CD14-positive monocyte (primary cell): ENCODE measurements at regions not wholly inside any gene's neighbourhood (a gene's known extent, or its start where the extent isn't known, plus 50 kb on each side); places are given as distances from the start of the nearest gene placed in this dataset.

Source experiments
- DNase-seq, 3 donors: peaks; one replicate each; pipeline ENCODE4 v3.0.0-alpha.2; 2011 to 2022
- H2AFZ ChIP-seq: 2 replicates; pipeline ENCODE4 v1.6.0; 2012; ENCODE audit warnings: mild to moderate bottlenecking, low read depth, low read length, inconsistent platforms; ENCODE audit not compliant: insufficient read depth, poor library complexity, severe bottlenecking
- H3K27ac ChIP-seq, 2 donors: 1 replicate in 1 of 2; 2 replicates in 1 of 2; pipeline ENCODE4 v1.5.1; 2012 to 2013; ENCODE audit warnings: low read length in 2 of 2, control low read depth in 1 of 2, inconsistent platforms in 1 of 2, low read depth in 1 of 2, mild to moderate bottlenecking in 1 of 2
- H3K27me3 ChIP-seq, 2 donors: one replicate each; pipeline versions ENCODE4 v1.6.0 to v1.6.1; 2011 to 2013; ENCODE audit warnings: low read length in 2 of 2; ENCODE audit not compliant: control insufficient read depth in 2 of 2, insufficient read depth in 2 of 2
- H3K36me3 ChIP-seq, 2 donors: replicated peaks in 1 of 2; 1 replicate in 1 of 2; 2 replicates in 1 of 2; pipeline versions ENCODE4 v1.5.1 to v1.6.1; 2012 to 2013; ENCODE audit warnings: low read length in 2 of 2, control low read depth in 1 of 2, inconsistent platforms in 1 of 2, mild to moderate bottlenecking in 1 of 2; ENCODE audit not compliant: insufficient read depth in 2 of 2, control insufficient read depth in 1 of 2
- H3K4me1 ChIP-seq, 2 donors: 1 replicate in 1 of 2; 2 replicates in 1 of 2; pipeline versions ENCODE4 v1.5.1 to v1.6.1; 2012 to 2013; ENCODE audit warnings: low read length in 2 of 2, control low read depth in 1 of 2, inconsistent platforms in 1 of 2, mild to moderate bottlenecking in 1 of 2, moderate library complexity in 1 of 2; ENCODE audit not compliant: insufficient read depth in 2 of 2, control insufficient read depth in 1 of 2
- H3K4me2 ChIP-seq: replicated peaks from 2 replicates; pipeline ENCODE3; 2012; ENCODE audit warnings: low read length, moderate library complexity, mild to moderate bottlenecking; ENCODE audit not compliant: poor library complexity, severe bottlenecking; ENCODE audit errors: extremely low read depth
- H3K4me3 ChIP-seq, 3 experiments: fragments of 200-600 bp in 1 of 3; sonication (generic) in 1 of 3; replicated peaks in 1 of 3; 1 replicate in 2 of 3; 2 replicates in 1 of 3; pipeline ENCODE4 v1.5.1; 2011 to 2013; ENCODE audit warnings: low read length in 3 of 3, mild to moderate bottlenecking in 3 of 3, control low read depth in 2 of 3, low read depth in 2 of 3, inconsistent platforms in 1 of 3, moderate library complexity in 1 of 3
- H3K79me2 ChIP-seq: 2 replicates; pipeline ENCODE4 v1.6.0; 2012; ENCODE audit warnings: mild to moderate bottlenecking, control low read depth, inconsistent platforms, low read length, moderate library complexity; ENCODE audit not compliant: insufficient read depth
- H3K9ac ChIP-seq: 2 replicates; pipeline ENCODE4 v1.6.0; 2017; ENCODE audit warnings: low read length, mild to moderate bottlenecking; ENCODE audit not compliant: insufficient read depth, poor library complexity, severe bottlenecking
- H3K9me3 ChIP-seq, 2 donors: replicated peaks in 1 of 2; 1 replicate in 1 of 2; 2 replicates in 1 of 2; pipeline versions ENCODE4 v1.5.1 to v1.6.1; 2012 to 2013; ENCODE audit warnings: low read length in 2 of 2, control low read depth in 1 of 2; ENCODE audit not compliant: control insufficient read depth in 1 of 2, insufficient read depth in 1 of 2
- H4K20me1 ChIP-seq: 2 replicates; pipeline ENCODE4 v1.6.0; 2012; ENCODE audit warnings: mild to moderate bottlenecking, low read length, control low read depth, moderate library complexity; ENCODE audit not compliant: insufficient read depth
- H3K27ac Mint-ChIP-seq, 7 donors: one replicate each; pipeline ENCODE4 v1.8.0; 2020; ENCODE audit warnings: mild to moderate bottlenecking in 7 of 7, mixed read lengths in 7 of 7, moderate library complexity in 6 of 7, inconsistent platforms in 2 of 7
- H3K27me3 Mint-ChIP-seq, 3 donors: one replicate each; pipeline ENCODE4 v1.8.0; 2021 to 2022; ENCODE audit warnings: low read depth in 3 of 3, mild to moderate bottlenecking in 3 of 3, mixed read lengths in 3 of 3, moderate library complexity in 3 of 3, inconsistent platforms in 1 of 3
- H3K36me3 Mint-ChIP-seq, 2 donors: one replicate each; pipeline ENCODE4 v1.8.0; 2020; ENCODE audit warnings: mixed read lengths in 2 of 2, inconsistent platforms in 1 of 2, mild to moderate bottlenecking in 1 of 2
- H3K4me1 Mint-ChIP-seq: one replicate; pipeline ENCODE4 v1.8.0; 2020; ENCODE audit warnings: mild to moderate bottlenecking, mixed read lengths
- H3K4me3 Mint-ChIP-seq, 2 donors: one replicate each; pipeline ENCODE4 v1.8.0; 2020; ENCODE audit warnings: mild to moderate bottlenecking in 2 of 2, mixed read lengths in 2 of 2, moderate library complexity in 1 of 2
- H3K9me3 Mint-ChIP-seq, 7 donors: one replicate each; pipeline ENCODE4 v1.8.0; 2020 to 2022; ENCODE audit warnings: mixed read lengths in 7 of 7, mild to moderate bottlenecking in 6 of 7, moderate library complexity in 6 of 7, inconsistent platforms in 2 of 7
- CTCF ChIP-seq: fragments of 200-600 bp; IDR thresholded peaks from one replicate; pipeline ENCODE4 v1.8.0; 2022; ENCODE audit warnings: antibody characterized with exemption, mild to moderate bottlenecking
- WGBS: methylation state at CpG from one replicate; pipeline ENCODE4 v1.1.5; 2013; ENCODE audit warnings: missing lambda C conversion rate; ENCODE audit not compliant: insufficient coverage; 5-methylcytosine and 5-hydroxymethylcytosine counted together
- intact Hi-C, 2 donors: fragments of 100-400 bp; cut with micrococcal nuclease; formaldehyde crosslinking; loops; one replicate each; pipeline versions ENCODE4 v1.15.0 to v1.15.1; 2023

GRCh38 chr2:21539685-21540084 is 415.9 kb downstream of the TDRD15 start:
- Histone ChIP-seq H3K27me3 (no peaks in the 10 kb centered on the region), H3K79me2 (no peaks in the 10 kb centered on the region), H3K9ac (no peak overlapping the region), H4K20me1 (no peaks in the 10 kb centered on the region), H3K4me2 (no peak overlapping the region), H3K36me3 (no peaks in the 10 kb centered on the region), H3K27ac (no peak overlapping the region), H2AFZ (no peak overlapping the region), H3K4me3 (no peak overlapping the region), H3K4me1 (no peaks in the 10 kb centered on the region), H3K9me3 (peaks cover 27 to 28% of the 10 kb centered on the region in 2 donors)
- DNase-seq: no peak
- Mint-ChIP-seq H3K4me1 (no peaks in the 10 kb centered on the region), H3K4me3 (no peak overlapping the region), H3K36me3 (no peaks in the 10 kb centered on the region), H3K9me3 (peaks cover 10 to 28% (median 16%) of the 10 kb centered on the region in 7 donors), H3K27me3 (peaks cover 0 to 5% (median 2%) of the 10 kb centered on the region in 3 donors), H3K27ac (no peak overlapping the region)
- WGBS: no CpG with 5 or more reads among the region's 2 CpGs
- no peak for TF ChIP-seq CTCF
- intact Hi-C loops: no loop called here

GRCh38 chr2:21543630-21544029 is 419.9 kb downstream of the TDRD15 start:
- TF ChIP-seq CTCF: no peak
- Histone ChIP-seq H2AFZ (no peak overlapping the region), H3K9me3 (peaks cover 4 to 7% of the 10 kb centered on the region in 2 donors), H3K4me2 (no peak overlapping the region), H3K79me2 (no peaks in the 10 kb centered on the region), H3K36me3 (no peaks in the 10 kb centered on the region), H3K4me1 (no peaks in the 10 kb centered on the region), H3K4me3 (no peak overlapping the region), H3K9ac (no peak overlapping the region), H3K27ac (no peak overlapping the region), H3K27me3 (no peaks in the 10 kb centered on the region), H4K20me1 (no peaks in the 10 kb centered on the region)
- DNase-seq: no peak
- Mint-ChIP-seq H3K4me1 (no peaks in the 10 kb centered on the region), H3K36me3 (no peaks in the 10 kb centered on the region), H3K4me3 (no peak overlapping the region), H3K9me3 (peaks cover 0 to 6% (median 2%) of the 10 kb centered on the region in 7 donors), H3K27ac (no peak overlapping the region), H3K27me3 (peaks cover 0 to 5% (median 0%) of the 10 kb centered on the region in 3 donors)
- intact Hi-C loops: no loop called here
- WGBS: 100% methylated on average over 1 of the region's 2 CpGs
